GM18909 (cell line): ENCODE measurements at regions not wholly inside any gene's neighbourhood (a gene's known extent, or its start where the extent isn't known, plus 50 kb on each side); places are given as distances from the start of the nearest gene placed in this dataset.
A peak's percentile ranks its signal among the peaks of the same experiment; 100 is the strongest.

Experiments
- ATAC-seq: cut with Tn5 transposase; IDR thresholded peaks from one replicate; pipeline ENCODE4 v1.9.1; 2021; ENCODE audit warnings: mild to moderate bottlenecking; ENCODE audit not compliant: unreplicated experiment, poor library complexity

GRCh38 chr12:88309546-88309945 lies 167.4 kb downstream of the TMTC3 start:
- no peak for ATAC-seq

GRCh38 chr12:88310069-88310468 lies 168.0 kb downstream of the TMTC3 start:
- no peak for ATAC-seq

- no peak for ATAC-seq
Observed at GRCh38 chr12:88310666-88311065, 168.6 kb downstream of the TMTC3 start.

- ATAC-seq = peak; percentile 62
Observed at GRCh38 chr12:88313554-88313953, 171.4 kb downstream of the TMTC3 start.

- ATAC-seq = no peak
Observed at GRCh38 chr12:88314706-88315105, 172.6 kb downstream of the TMTC3 start.

- no peak for ATAC-seq
Observed at GRCh38 chr12:88318726-88319125, 176.6 kb downstream of the TMTC3 start.

GRCh38 chr12:88325076-88325815 lies 183.1 kb downstream of the TMTC3 start:
- ATAC-seq = no peak

- no peak for ATAC-seq
Observed at GRCh38 chr12:88325816-88326189, 183.7 kb downstream of the TMTC3 start.

- ATAC-seq = no peak
Observed at GRCh38 chr12:88327276-88327675, 185.2 kb downstream of the TMTC3 start.

- no peak for ATAC-seq
Observed at GRCh38 chr12:88328090-88328489, 186.0 kb downstream of the TMTC3 start.

- ATAC-seq = no peak
Observed at GRCh38 chr12:88329833-88330232, 187.7 kb downstream of the TMTC3 start.

- ATAC-seq = no peak
Observed at GRCh38 chr12:88334271-88334670, 192.2 kb downstream of the TMTC3 start.

- no peak for ATAC-seq
Observed at GRCh38 chr12:88336076-88336739, 194.1 kb downstream of the TMTC3 start.

- ATAC-seq = no peak
Observed at GRCh38 chr12:88338486-88338885, 196.4 kb downstream of the TMTC3 start.

- ATAC-seq = no peak
Observed at GRCh38 chr12:88339254-88339949, 197.3 kb downstream of the TMTC3 start.

- ATAC-seq = no peak
Observed at GRCh38 chr12:88339966-88340365, 197.9 kb downstream of the TMTC3 start.

- no peak for ATAC-seq
Observed at GRCh38 chr12:88342251-88342806, 200.2 kb downstream of the TMTC3 start.

GRCh38 chr12:88351146-88351545 lies 209.0 kb downstream of the TMTC3 start:
- no peak for ATAC-seq

- ATAC-seq = no peak
Observed at GRCh38 chr12:88354691-88355090, 212.6 kb downstream of the TMTC3 start.

GRCh38 chr12:88360343-88360742 lies 218.2 kb downstream of the TMTC3 start:
- no peak for ATAC-seq

- no peak for ATAC-seq
Observed at GRCh38 chr12:88361493-88361892, 218.8 kb downstream of the KITLG start.
